Uterus (tissue), 3 donors: ENCODE measurements at regions not wholly inside any gene's neighbourhood (a gene's known extent, or its start where the extent isn't known, plus 50 kb on each side); places are given as distances from the start of the nearest gene placed in this dataset.

Source experiments
- DNase-seq, 2 donors: peaks; one replicate each; pipeline ENCODE4 v3.0.0-alpha.2; 2019 to 2020
- H3K27ac ChIP-seq, 2 donors: fragments of 200-600 bp; sonication (generic); 1 replicate in 1 of 2; 2 replicates in 1 of 2; pipeline ENCODE4 v1.5.1; 2016 to 2018
- H3K27me3 ChIP-seq, 2 donors: fragments of 200-600 bp; sonication (generic); one replicate each; pipeline ENCODE4 v1.5.1; 2018 to 2019; ENCODE audit warnings: control low read depth in 1 of 2
- H3K36me3 ChIP-seq, 2 donors: fragments of 200-600 bp; sonication (generic); one replicate each; pipeline ENCODE4 v1.5.1; 2019; ENCODE audit warnings: control low read depth in 1 of 2
- H3K4me1 ChIP-seq, 2 donors: fragments of 200-600 bp; sonication (generic); one replicate each; pipeline ENCODE4 v1.5.1; 2018 to 2019; ENCODE audit warnings: control low read depth in 1 of 2
- H3K4me3 ChIP-seq, 2 donors: fragments of 200-600 bp; sonication (generic); 1 replicate in 1 of 2; 2 replicates in 1 of 2; pipeline ENCODE4 v1.5.1; 2018 to 2019; ENCODE audit warnings: mild to moderate bottlenecking in 1 of 2
- H3K9me3 ChIP-seq, 2 donors: fragments of 200-600 bp; sonication (generic); one replicate each; pipeline ENCODE4 v1.5.1; 2019; ENCODE audit warnings: control low read depth in 1 of 2
- CTCF ChIP-seq, 4 experiments: fragments of 200-600 bp in 2 of 4; fragments of 450-650 bp in 2 of 4; sonication (generic) in 2 of 4; IDR thresholded peaks; one replicate each; pipeline ENCODE4 v1.5.1; 2016 to 2019; ENCODE audit warnings: antibody characterized with exemption in 4 of 4, mild to moderate bottlenecking in 2 of 4, moderate library complexity in 1 of 4
- POLR2A ChIP-seq, 2 donors: fragments of 450-650 bp; IDR thresholded peaks; one replicate each; pipeline ENCODE4 v1.6.1; 2016; ENCODE audit warnings: antibody characterized with exemption in 2 of 2, mild to moderate bottlenecking in 1 of 2, moderate library complexity in 1 of 2
- intact Hi-C: fragments of 100-400 bp; cut with DNase I; formaldehyde crosslinking; loops from one replicate; pipeline ENCODE4 v1.15.1; 2023; ENCODE audit warnings: low total_unique reads
- donor health status: DM: yes; HTN: yes; CAD: no.

- Histone ChIP-seq H3K36me3 (no peaks in the 10 kb centered on the region), H3K9me3 (peaks cover 0 to 2% of the 10 kb centered on the region in 2 donors), H3K4me1 (no peaks in the 10 kb centered on the region), H3K27ac (no peak overlapping the region), H3K4me3 (no peak overlapping the region), H3K27me3 (no peaks in the 10 kb centered on the region)
- DNase-seq: no peak
- intact Hi-C loops: no loop called here
- TF ChIP-seq POLR2A (IDR thresholded peaks at IDR 0.05) (no peak), CTCF (IDR thresholded peaks at IDR 0.05) (no peak)
Measured at GRCh38 chr20:22703843-22704242, 119.5 kb upstream of the FOXA2 start.

GRCh38 chr20:22711971-22712755 is 127.8 kb upstream of the FOXA2 start:
- no peak for TF ChIP-seq CTCF (IDR thresholded peaks at IDR 0.05)
- TF ChIP-seq POLR2A (IDR thresholded peaks at IDR 0.05): no peak

GRCh38 chr20:22716821-22717351 is 132.5 kb upstream of the FOXA2 start:
- intact Hi-C loops: no loop called here
- H3K27ac ChIP-seq: no peak overlapping the region
- H3K36me3 ChIP-seq: no peaks in the 10 kb centered on the region
- no peaks in the 10 kb centered on the region for H3K4me1 ChIP-seq
- H3K9me3 ChIP-seq: no peaks in the 10 kb centered on the region
- no peak overlapping the region for H3K4me3 ChIP-seq
- no peaks in the 10 kb centered on the region for H3K27me3 ChIP-seq
- no peak for DNase-seq
- TF ChIP-seq CTCF (IDR thresholded peaks at IDR 0.05): no peak
- TF ChIP-seq POLR2A (IDR thresholded peaks at IDR 0.05): no peak

More at GRCh38 chr20:22711971-22712755, 127.8 kb upstream of the FOXA2 start:
- no peaks in the 10 kb centered on the region for H3K4me1 ChIP-seq
- no peak overlapping the region for H3K4me3 ChIP-seq
- H3K27ac ChIP-seq: no peak overlapping the region
- intact Hi-C loops: no loop called here
- DNase-seq: no peak
- no peaks in the 10 kb centered on the region for H3K9me3 ChIP-seq
- no peaks in the 10 kb centered on the region for H3K27me3 ChIP-seq
- H3K36me3 ChIP-seq: no peaks in the 10 kb centered on the region

- no peak overlapping the region for H3K27ac ChIP-seq
- no peaks in the 10 kb centered on the region for H3K27me3 ChIP-seq
- no peak overlapping the region for H3K4me3 ChIP-seq
- TF ChIP-seq POLR2A (IDR thresholded peaks at IDR 0.05): no peak
- TF ChIP-seq CTCF (IDR thresholded peaks at IDR 0.05): no peak
- DNase-seq: no peak
- intact Hi-C loops: no loop called here
- no peaks in the 10 kb centered on the region for H3K36me3 ChIP-seq
- no peaks in the 10 kb centered on the region for H3K4me1 ChIP-seq
- H3K9me3 ChIP-seq: no peaks in the 10 kb centered on the region
Measured at GRCh38 chr20:22717466-22717865, 133.1 kb upstream of the FOXA2 start.

DNA sequence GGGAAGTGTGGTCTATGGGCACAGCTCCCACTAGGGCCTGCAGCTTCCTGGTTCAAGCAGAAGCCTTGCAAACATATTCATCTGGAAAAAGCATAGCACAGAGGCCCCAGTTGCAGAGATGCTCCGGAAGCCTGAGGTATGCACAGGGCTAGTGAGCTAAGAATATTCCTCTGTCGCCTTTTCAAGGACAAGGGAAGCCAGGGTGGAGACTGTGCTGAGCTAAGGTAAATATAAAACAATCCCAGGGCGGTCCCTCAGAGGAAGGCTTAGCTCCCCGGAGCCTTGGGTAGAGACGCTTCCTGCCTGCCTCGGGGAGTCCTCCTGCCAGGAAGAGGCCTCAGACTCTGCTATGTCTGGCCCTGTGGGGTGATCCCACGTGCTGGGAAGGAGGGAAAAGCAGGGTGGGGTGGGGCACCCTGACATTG is 134.8 kb upstream of the FOXA2 start:
- no peak for DNase-seq
- intact Hi-C loops: no loop called here
- Histone ChIP-seq H3K9me3 (no peaks in the 10 kb centered on the region), H3K4me1 (no peaks in the 10 kb centered on the region), H3K27me3 (no peaks in the 10 kb centered on the region), H3K4me3 (no peak overlapping the region), H3K36me3 (no peaks in the 10 kb centered on the region), H3K27ac (no peak overlapping the region)
- TF ChIP-seq CTCF (IDR thresholded peaks at IDR 0.05) (no peak), POLR2A (IDR thresholded peaks at IDR 0.05) (no peak)
